GM21723 (cell line): ENCODE measurements at regions not wholly inside any gene's neighbourhood (a gene's known extent, or its start where the extent isn't known, plus 50 kb on each side); places are given as distances from the start of the nearest gene placed in this dataset.

Source experiments
- ATAC-seq: cut with Tn5 transposase; IDR thresholded peaks from one replicate; pipeline ENCODE4 v1.9.1; 2021; ENCODE audit warnings: mild to moderate bottlenecking, moderate library complexity; ENCODE audit not compliant: unreplicated experiment

DNA sequence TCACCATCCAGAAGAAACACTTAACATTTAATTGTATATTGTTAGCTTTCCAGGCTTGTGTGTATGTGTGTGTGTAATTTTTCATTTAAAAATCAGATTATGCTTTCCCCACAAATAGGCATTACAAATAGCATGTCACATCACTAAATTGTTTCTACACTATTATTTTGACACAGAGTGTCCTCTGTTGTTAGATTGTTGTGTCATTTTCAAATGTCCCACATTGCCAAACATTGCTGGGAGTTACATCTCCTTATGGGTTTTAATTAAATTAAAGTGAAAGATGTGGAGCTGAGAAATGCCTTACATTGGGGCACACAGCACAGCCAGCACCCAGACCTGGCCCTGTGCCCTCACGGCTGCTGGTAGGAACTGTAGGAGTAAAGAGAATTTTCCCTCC, 295.6 kb downstream of the ZEB1 start:
- ATAC-seq, result no peak

- no peak for ATAC-seq
Measured at GRCh38 chr10:31612082-31612481, 293.1 kb downstream of the ZEB1 start.

DNA sequence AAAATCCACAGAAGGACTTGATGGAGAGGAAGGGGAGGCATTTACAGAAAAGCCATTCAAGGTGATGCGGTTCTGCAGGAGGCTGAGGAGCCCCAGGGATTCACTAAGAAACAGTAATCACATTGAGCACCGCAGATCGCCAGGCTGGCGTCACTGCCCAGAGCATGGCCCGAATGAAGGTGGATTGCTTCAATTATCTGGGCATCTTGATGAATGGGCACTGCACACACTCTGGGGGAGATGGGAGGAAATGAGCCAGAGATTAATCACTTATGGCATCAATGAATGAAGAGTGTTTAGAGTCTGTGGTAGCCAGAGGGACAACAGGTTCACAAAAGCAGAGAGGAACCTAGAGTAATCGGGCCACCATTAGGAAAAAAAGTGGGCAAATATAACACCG, 292.1 kb downstream of the ZEB1 start:
- ATAC-seq, result no peak

- ATAC-seq, result no peak
Measured at GRCh38 chr10:31607481-31607880, 288.5 kb downstream of the ZEB1 start.

DNA sequence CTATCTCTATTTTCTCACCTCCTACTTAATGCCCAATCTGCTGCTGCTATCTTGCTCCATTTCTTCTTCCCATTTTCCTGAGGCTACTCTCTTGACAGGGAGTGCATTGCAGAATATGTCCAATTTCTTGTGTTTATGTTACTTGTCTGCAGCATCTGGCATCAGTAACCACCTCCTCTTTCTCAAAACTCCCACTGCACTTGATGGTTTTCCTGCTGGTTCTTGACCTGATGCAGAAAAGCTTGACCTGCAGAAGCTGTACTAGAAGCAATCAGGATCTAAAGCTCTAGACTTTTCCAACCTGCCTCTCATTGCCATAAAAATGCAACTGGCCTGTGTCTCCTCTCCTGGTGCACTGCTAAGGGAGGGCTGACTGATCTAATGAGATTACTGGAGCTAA, 287.8 kb downstream of the ZEB1 start:
- ATAC-seq, result no peak

DNA sequence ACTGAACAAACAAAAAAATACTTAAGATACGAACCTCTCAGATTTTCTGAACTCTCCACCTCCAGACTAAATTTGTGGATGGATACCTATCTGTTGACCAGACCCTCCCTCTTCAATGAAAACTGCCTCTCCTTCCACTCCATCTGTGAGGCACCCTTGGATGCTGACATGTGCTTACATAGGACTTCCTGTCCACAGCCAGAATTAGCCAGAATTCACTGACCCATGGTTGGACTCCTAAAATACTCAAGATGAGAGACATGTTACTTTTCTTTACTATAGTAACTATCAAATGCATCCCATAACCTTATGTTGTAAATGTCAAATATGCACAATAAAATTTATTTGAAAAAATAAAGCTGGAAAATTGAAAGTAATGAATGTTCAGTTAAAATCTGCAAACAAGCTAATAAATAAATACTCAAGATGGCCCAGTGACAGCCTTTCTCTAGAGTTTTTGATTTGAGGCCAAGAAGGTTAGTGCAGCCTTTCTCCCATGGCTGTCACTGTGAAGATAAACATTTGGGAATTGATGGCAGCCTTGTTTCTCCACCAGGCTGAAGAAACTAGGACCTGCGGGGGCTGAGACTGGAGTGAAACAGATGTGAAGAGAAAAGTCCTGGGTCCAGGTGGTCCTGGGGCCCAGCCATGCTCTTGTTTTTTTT, 287.0 kb downstream of the ZEB1 start:
- ATAC-seq, result no peak

- ATAC-seq, result no peak
Measured at GRCh38 chr10:31605426-31605825, 286.4 kb downstream of the ZEB1 start.

- ATAC-seq, result no peak
Measured at GRCh38 chr10:31604646-31605170, 285.7 kb downstream of the ZEB1 start.

- ATAC-seq, result no peak
Measured at GRCh38 chr10:31604096-31604495, 285.1 kb downstream of the ZEB1 start.

DNA sequence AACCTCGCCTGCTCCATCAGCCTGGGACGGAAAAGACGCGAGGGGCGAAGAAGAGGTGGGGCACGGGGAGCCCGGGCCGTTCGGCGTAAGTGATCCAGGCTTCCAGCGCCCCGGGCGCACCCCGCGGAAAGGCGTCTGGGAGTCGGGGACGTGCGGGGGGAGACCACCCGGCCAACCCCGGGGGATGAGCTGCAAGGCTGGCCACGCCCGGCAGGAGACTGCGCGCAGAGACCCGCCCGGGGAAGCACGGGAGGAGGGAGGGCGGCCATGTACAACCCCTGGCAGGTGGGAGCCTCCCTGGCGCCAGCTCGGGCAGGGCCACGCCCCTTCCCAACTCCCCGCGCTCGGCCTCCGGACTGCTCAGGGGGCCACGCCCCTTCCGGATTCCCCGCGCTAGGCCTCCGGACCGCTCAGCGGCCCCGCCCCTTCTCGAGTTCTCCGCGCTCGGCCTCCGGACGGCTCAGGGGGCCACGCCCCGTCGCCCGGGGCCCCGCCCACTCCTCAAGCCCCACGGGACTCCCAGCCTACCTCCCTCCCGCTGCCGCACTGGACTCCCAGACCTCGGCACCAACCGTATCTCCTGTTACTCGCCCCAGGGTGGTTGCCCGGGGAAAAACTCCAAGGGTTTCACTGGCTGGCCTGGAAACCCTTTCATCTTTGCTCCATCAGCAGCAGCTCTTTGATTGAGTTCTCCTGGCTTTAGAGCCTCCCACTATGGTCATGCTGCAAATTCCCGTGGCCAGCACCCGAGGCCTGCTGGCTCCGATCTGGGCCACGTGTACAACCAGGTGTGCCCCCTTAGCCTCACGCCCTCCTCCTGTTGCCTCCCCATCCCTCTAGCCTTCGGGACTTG, 284.4 kb downstream of the ZEB1 start:
- peak; percentile 99 for ATAC-seq

DNA sequence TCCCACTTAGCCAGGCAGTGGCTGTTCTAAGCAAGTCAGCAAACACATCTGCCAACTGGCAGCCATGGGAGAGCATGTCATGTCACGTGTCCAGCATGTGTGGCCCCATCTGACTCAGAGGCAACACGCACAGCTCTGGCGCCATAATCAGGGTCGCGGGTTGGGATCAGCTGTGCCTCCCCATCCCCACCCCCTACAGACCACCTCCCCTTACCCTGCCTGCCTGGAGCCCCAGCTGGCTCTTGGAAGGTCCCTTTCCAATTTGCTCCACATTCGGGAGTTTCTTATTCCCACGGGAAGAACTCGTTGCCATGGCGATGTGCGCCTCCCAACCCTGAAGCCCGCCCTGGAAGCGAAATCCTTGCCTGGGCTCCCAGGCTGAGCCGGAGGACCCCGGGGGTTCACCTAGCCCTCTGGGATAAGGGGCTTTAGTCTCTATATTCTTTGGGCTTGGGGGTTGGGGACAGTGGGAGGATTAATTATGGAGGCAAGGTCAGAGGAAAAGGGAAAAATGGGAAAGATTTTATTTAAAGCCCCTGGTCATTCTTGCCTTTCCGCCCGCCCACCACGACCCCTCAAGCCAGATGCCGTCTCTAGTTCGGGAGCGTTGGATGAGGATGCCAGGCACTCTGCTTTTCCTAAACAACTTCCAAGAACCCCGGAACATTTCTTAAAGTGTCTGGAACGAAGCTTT, 283.7 kb downstream of the ZEB1 start:
- no peak for ATAC-seq

DNA sequence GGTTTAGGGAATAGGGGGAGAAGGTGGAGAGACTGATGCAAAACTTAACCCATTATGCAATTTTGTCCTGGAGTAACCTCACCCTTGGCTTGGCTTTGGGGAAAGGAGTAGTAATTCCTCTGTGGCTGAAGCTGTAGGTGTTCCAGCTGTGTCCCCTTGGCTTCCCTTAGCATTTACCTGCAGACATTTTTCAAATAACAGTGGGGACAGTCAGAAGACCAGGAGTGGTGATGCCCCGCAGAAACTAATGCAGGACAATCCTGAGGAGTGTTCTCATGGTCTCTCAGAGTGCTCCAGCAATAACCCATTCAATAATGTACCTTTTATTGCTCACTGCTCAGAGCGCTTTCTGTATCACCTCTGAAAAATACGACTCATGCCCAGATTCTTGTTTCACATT, 282.1 kb downstream of the ZEB1 start:
- no peak for ATAC-seq

DNA sequence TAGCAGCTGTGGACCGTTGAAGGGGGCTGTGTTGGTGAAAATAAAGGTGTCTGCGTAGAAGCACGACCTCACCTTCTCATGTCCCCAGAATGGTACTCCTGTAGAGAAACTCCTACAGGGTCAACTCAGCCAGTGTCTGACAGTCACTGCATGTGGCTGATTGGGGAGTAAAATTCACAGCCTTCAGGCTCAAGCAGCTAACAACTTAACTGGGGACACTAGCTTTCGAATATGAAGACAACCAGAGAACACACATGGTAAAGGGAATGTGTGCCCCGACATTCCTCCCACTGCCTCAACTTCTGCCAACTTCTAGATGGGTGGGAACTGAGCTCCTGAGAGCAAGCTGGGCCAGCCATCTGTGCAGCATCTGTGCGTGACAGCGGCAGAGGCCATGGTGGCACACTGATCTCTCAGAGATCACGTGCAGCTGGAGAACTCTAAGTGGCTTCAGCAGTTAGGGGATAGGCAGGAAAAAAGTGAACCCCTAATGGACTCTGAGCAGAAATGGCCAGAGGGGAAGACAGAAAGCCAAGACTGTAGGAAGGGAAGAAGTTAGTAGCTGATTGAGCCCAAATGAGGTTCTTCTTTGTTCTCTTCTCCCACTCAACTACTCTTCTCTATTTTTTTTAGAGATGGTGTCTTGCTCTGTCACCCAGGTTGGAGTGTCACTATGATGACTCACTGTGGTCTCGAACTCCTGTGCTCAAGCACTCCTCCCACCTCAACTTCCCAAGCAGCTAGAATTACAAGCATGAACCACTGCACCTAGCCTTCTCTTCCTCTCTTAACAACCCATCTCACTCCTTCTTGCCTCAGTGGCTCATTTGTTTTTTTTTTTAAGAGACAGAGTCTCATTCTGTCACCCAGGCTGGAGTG, 280.8 kb downstream of the ZEB1 start:
- ATAC-seq, result no peak

DNA sequence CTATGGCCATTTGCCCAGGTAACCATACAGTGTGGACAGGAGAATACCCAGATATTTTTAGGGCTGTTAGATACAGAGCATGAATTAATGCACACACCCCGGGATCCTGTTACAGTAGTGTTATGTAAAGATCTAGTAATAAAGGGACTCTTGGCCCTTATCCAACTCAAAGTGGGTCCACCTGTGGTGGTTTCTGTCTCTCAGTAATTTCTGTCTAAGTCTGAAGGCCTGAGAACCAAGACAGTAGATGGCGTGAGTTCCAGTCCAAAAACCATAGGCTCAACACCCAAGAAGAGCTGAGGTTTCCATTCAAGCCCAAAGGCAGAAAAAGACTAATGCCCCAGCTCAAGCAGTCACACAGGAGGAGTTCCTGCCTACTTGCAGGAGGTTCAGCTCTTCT, 277.7 kb downstream of the ZEB1 start:
- ATAC-seq, result no peak

- no peak for ATAC-seq
Measured at GRCh38 chr10:31595992-31596391, 277.0 kb downstream of the ZEB1 start.

DNA sequence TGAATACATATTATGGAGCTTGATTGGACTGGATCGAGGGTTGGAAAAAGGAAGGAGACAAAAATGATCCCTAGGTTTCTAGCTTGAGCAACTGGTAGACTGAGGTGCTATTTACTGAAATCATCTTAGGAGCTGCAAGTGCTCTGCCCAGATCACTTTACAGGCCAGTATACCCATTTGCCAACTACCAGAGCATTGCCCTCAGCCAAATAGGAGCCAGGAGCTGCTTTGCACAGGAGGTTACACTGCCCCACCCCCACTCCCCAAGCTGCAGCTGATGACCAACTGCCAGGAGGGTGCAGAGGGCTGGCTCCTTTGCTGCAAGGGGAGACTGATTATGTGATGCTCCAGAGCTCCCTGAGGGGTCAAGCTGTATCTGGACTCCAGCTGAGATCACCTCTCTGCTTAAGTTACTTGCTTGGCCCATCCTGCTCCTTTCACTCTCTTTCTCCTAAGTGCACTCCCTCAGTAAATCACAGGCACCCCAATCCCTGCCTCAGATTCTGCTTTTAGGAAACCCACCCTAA, 275.4 kb downstream of the ZEB1 start:
- ATAC-seq, result no peak

DNA sequence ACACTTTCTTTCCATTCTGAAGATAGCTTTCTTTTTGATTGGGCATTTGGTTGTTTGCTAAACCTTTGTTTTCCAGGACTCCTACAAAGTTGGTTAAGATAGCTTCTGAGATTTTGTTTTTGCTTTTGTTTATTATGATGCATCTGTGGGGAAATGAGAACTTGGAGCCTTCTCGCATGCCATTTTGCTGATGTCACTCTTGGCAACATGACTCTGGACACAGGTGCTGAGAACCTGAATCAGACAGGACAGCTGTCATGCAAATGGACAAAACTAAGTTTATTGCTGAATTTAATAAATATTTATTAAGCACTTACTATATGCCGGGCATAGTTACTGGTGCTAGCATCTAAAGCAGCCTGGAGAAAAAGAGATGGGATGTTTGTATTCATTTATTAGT, 274.1 kb downstream of the ZEB1 start:
- no peak for ATAC-seq

DNA sequence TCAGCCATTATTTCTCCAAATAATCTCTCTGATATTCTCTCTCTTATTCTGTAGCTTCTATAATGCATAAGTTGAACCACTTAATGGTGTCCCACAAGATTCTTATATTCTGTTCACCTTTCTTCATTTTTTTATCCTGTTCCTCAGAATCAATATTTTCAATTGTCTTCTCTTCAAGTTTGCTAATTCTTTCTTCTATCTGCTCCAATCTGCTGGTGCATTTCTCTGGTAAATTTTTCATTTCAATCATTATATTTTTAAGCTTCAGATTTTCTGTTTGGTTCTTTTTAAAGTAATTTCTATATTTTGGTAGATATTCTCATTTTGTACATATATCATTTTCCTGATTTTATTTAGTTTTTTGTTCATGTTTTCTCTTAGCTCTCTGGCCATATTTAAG, 272.6 kb downstream of the ZEB1 start:
- no peak for ATAC-seq

GRCh38 chr10:31590023-31590800, 271.2 kb downstream of the ZEB1 start:
- ATAC-seq, result no peak

DNA sequence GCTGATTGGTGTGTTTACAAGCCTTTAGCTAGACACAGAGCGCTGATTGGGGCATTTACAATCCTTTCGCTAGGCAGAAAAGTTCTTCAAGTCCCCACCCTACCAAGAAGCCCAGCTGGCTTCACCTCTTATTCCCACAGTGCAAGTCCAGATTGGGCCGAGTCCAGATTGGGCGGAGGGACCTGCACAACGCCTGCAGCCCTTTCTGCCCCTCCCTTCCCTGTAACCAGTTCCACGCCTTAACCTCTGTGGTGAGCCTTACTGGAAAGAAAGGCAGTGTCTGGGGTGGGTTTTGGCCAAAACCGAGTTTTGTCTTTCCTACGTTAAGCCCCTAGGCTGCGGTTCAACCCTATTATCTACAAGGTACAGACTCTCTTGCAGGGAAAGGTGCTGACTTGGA, 268.7 kb downstream of the ZEB1 start:
- ATAC-seq, result no peak
